Lung (tissue), 11 donors: ENCODE measurements at regions not wholly inside any gene's neighbourhood (a gene's known extent, or its start where the extent isn't known, plus 50 kb on each side); places are given as distances from the start of the nearest gene placed in this dataset.

Experiments
- ATAC-seq: fragments of 200-7000 bp; cut with Tn5 transposase; one replicate; pipeline ENCODE4 v1.9.1; 2020; ENCODE audit warnings: moderate number of reproducible peaks; ENCODE audit not compliant: insufficient read depth, low FRiP score
- DNase-seq, 3 donors: peaks; one replicate each; pipeline ENCODE4 v3.0.0-alpha.2; 2013 to 2017
- H3K27ac ChIP-seq, 2 donors: one replicate each; pipeline ENCODE4 v1.5.1; 2013; ENCODE audit warnings: mild to moderate bottlenecking in 2 of 2, moderate library complexity in 2 of 2, control low read depth in 1 of 2, inconsistent platforms in 1 of 2, low read depth in 1 of 2, low read length in 1 of 2
- H3K27me3 ChIP-seq, 3 donors: one replicate each; pipeline ENCODE4 v1.5.1; 2013; ENCODE audit warnings: low read length in 2 of 3; ENCODE audit not compliant: control insufficient read depth in 3 of 3, insufficient read depth in 3 of 3
- H3K36me3 ChIP-seq, 4 donors: one replicate each; pipeline ENCODE4 v1.5.1; 2013; ENCODE audit warnings: low read length in 4 of 4, mild to moderate bottlenecking in 1 of 4, moderate library complexity in 1 of 4; ENCODE audit not compliant: control insufficient read depth in 4 of 4, insufficient read depth in 4 of 4
- H3K4me1 ChIP-seq, 5 donors: one replicate each; pipeline ENCODE4 v1.5.1; 2013; ENCODE audit warnings: low read length in 5 of 5, mild to moderate bottlenecking in 2 of 5, moderate library complexity in 1 of 5; ENCODE audit not compliant: control insufficient read depth in 5 of 5, insufficient read depth in 5 of 5
- H3K4me3 ChIP-seq: one replicate; pipeline ENCODE4 v1.5.1; 2013; ENCODE audit warnings: mild to moderate bottlenecking, control low read depth, moderate library complexity
- H3K9ac ChIP-seq, 2 donors: one replicate each; pipeline ENCODE4 v1.5.1; 2013; ENCODE audit warnings: low read length in 2 of 2, control low read depth in 1 of 2; ENCODE audit not compliant: insufficient read depth in 1 of 2
- H3K9me3 ChIP-seq, 4 donors: one replicate each; pipeline ENCODE4 v1.5.1; 2013; ENCODE audit warnings: low read length in 3 of 4, mild to moderate bottlenecking in 1 of 4, moderate library complexity in 1 of 4; ENCODE audit not compliant: control insufficient read depth in 4 of 4, insufficient read depth in 3 of 4
- WGBS, 2 donors: extraction: QIAGEN DNeasy Blood & Tissue Kit; methylation state at CpG; one replicate each; pipeline ENCODE4 v1.1.7; 2013; 5-methylcytosine and 5-hydroxymethylcytosine counted together
- TF ChIP-seq, protein P1 (sequence below): IDR thresholded peaks from 2 replicates; pipeline ENCODE4 v1.5.1; 2012; ENCODE audit warnings: mild to moderate bottlenecking; ENCODE audit errors: control extremely low read depth, extremely low read depth
- donor health status: control.
- donor health status: control.
- donor health status: Bipolar disorder and iron deficiency.
- donor health status: healthy.
- donor health status: DM: yes; HTN: yes; CAD: no.

GRCh38 chr2:129320288-129320687 lies 659.2 kb upstream of the RAB6C start:
- Histone ChIP-seq H3K27me3 (no peaks in the 10 kb centered on the region), H3K36me3 (no peaks in the 10 kb centered on the region), H3K9ac (no peak overlapping the region), H3K9me3 (peaks cover 0 to 2% (median 0%) of the 10 kb centered on the region in 4 donors), H3K4me3 (no peak overlapping the region), H3K4me1 (no peaks in the 10 kb centered on the region), H3K27ac (no peak overlapping the region)
- ATAC-seq (no peak), DNase-seq (no peak)
- WGBS, 2 donors = 89 to 96% methylated on average over 4 of the region's 4 CpGs
- TF ChIP-seq, protein P1, sequence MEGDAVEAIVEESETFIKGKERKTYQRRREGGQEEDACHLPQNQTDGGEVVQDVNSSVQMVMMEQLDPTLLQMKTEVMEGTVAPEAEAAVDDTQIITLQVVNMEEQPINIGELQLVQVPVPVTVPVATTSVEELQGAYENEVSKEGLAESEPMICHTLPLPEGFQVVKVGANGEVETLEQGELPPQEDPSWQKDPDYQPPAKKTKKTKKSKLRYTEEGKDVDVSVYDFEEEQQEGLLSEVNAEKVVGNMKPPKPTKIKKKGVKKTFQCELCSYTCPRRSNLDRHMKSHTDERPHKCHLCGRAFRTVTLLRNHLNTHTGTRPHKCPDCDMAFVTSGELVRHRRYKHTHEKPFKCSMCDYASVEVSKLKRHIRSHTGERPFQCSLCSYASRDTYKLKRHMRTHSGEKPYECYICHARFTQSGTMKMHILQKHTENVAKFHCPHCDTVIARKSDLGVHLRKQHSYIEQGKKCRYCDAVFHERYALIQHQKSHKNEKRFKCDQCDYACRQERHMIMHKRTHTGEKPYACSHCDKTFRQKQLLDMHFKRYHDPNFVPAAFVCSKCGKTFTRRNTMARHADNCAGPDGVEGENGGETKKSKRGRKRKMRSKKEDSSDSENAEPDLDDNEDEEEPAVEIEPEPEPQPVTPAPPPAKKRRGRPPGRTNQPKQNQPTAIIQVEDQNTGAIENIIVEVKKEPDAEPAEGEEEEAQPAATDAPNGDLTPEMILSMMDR = no peak

DNA sequence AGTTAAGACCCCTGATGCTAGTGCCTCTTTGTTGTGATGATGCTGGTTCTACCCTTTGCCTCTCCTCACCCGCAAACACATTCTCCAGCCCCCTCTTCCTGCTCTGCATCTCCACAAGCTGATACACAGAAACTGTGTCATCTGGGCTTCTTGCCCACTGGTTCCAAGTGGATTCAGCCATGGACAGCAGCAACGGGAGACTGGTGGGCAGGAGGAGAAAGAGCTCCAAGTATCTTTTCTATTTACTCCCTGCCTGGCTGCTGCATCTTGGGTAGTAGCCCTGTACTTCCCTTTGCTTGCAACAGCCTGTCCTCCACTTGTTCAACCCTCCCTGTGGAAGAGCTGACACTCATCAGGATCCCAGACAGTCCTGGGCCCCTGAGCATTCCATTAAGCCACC lies 655.1 kb upstream of the RAB6C start:
- ATAC-seq = no peak
- Histone ChIP-seq H3K9me3 (peaks cover 0 to 2% (median 0%) of the 10 kb centered on the region in 4 donors), H3K36me3 (no peaks in the 10 kb centered on the region), H3K27ac (no peak overlapping the region), H3K4me3 (no peak overlapping the region), H3K9ac (no peak overlapping the region), H3K27me3 (no peaks in the 10 kb centered on the region), H3K4me1 (no peaks in the 10 kb centered on the region)
- TF ChIP-seq, protein P1 = no peak
- DNase-seq = no peak
- WGBS, 2 donors = 78 to 87% methylated on average over 2 of the region's 2 CpGs

- H3K27ac ChIP-seq = no peak overlapping the region
- H3K9me3 ChIP-seq = peaks cover 0 to 2% (median 0%) of the 10 kb centered on the region in 4 donors
- H3K9ac ChIP-seq = no peak overlapping the region
- no peak overlapping the region for H3K4me3 ChIP-seq
- DNase-seq (no peak), ATAC-seq (no peak)
- H3K27me3 ChIP-seq = no peaks in the 10 kb centered on the region
- no peaks in the 10 kb centered on the region for H3K36me3 ChIP-seq
- WGBS, 2 donors = 72 to 93% methylated on average over 2 of the region's 2 CpGs
- TF ChIP-seq, protein P1 = no peak
- H3K4me1 ChIP-seq = no peaks in the 10 kb centered on the region
Observed at GRCh38 chr2:129325151-129325550, 654.3 kb upstream of the RAB6C start.

GRCh38 chr2:129329574-129329973 lies 649.9 kb upstream of the RAB6C start:
- DNase-seq (no peak), ATAC-seq (no peak)
- no peak overlapping the region for H3K4me3 ChIP-seq
- H3K9me3 ChIP-seq = peaks cover 0 to 5% (median 0%) of the 10 kb centered on the region in 4 donors
- H3K36me3 ChIP-seq = no peaks in the 10 kb centered on the region
- 54 to 67% methylated on average over 4 of the region's 4 CpGs for WGBS, 2 donors
- no peaks in the 10 kb centered on the region for H3K27me3 ChIP-seq
- H3K4me1 ChIP-seq = no peaks in the 10 kb centered on the region
- no peak overlapping the region for H3K27ac ChIP-seq
- TF ChIP-seq, protein P1 = no peak
- H3K9ac ChIP-seq = no peak overlapping the region
